MG63 (cell line): ENCODE measurements at regions not wholly inside any gene's neighbourhood (a gene's known extent, or its start where the extent isn't known, plus 50 kb on each side); places are given as distances from the start of the nearest gene placed in this dataset.
A peak's percentile ranks its signal among the peaks of the same experiment; 100 is the strongest.

ENCODE experiments used
- DNase-seq: peaks from one replicate; pipeline ENCODE4 v3.0.0-alpha.2; 2020
- H3K27me3 ChIP-seq: fragments of 250-450 bp; sonication (Bioruptor Pico); 2 replicates; pipeline ENCODE4 v1.5.1; 2020; ENCODE audit warnings: mild to moderate bottlenecking, moderate library complexity
- H3K36me3 ChIP-seq: fragments of 250-450 bp; sonication (Bioruptor Pico); 2 replicates; pipeline ENCODE4 v1.5.1; 2020; ENCODE audit warnings: mild to moderate bottlenecking, moderate library complexity
- H3K4me3 ChIP-seq: fragments of 250-450 bp; sonication (Bioruptor Pico); 2 replicates; pipeline ENCODE4 v1.5.1; 2020; ENCODE audit warnings: mild to moderate bottlenecking, moderate library complexity
- H3K9me3 ChIP-seq: fragments of 250-450 bp; sonication (Bioruptor Pico); 2 replicates; pipeline ENCODE4 v1.5.1; 2020; ENCODE audit warnings: mild to moderate bottlenecking, moderate library complexity

DNA sequence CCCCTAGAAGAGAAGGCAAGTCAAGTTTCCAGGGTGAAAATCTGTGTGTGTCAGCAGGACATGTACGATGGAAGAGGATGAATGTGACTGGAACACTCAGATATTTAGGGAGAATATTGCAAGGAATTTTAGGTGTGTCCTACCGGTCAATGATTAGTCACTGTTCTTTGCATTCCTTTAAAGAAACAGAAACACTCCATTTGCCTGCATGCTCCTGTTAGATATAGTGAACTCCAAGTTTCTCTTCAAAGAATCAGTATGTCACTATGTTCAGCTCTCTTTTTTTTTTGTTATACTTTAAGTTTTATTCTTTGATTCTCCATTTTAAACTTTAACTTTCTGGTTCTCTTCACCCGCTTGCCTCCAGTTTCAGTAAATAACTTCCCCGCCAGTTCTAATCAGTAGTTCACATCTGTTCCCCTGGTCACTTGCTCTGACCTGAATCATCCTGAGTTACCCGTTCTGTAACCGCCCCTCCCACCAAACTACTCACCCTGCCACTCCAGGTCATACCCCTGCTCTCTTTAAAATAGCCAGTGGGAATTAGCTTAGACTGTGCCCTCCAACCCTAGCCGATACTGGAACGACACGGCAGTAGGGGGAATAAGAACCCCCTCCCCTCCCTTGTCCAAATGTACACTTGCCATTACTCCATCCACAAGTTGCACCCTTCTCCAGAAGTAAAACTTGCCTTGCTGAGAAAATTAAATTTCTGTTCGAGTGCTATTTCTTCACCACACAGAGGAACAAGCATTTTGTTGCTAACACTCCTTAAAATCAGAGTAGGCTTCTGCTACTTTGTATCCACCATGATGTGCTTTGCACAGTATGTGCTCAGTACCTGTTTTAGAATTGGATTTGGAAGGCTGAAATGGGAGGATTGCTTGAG, 268.4 kb downstream of the METTL4 start:
- no peak overlapping the region for H3K4me3 ChIP-seq
- DNase-seq = peak; percentile 60
- H3K27me3 ChIP-seq = no peaks in the 10 kb centered on the region
- H3K36me3 ChIP-seq = no peaks in the 10 kb centered on the region
- H3K9me3 ChIP-seq = no peaks in the 10 kb centered on the region; the same call in 1 of the 2 replicates

GRCh38 chr18:2303517-2304238, 267.6 kb downstream of the METTL4 start:
- no peaks in the 10 kb centered on the region; the same call in 1 of the 2 replicates for H3K9me3 ChIP-seq
- DNase-seq = peak; percentile 33
- H3K4me3 ChIP-seq = no peak overlapping the region
- H3K36me3 ChIP-seq = no peaks in the 10 kb centered on the region
- H3K27me3 ChIP-seq = no peaks in the 10 kb centered on the region

GRCh38 chr18:2304378-2305175, 266.7 kb downstream of the METTL4 start:
- no peaks in the 10 kb centered on the region for H3K36me3 ChIP-seq
- H3K27me3 ChIP-seq = no peaks in the 10 kb centered on the region
- no peak for DNase-seq
- H3K9me3 ChIP-seq = no peaks in the 10 kb centered on the region; the same call in 1 of the 2 replicates
- no peak overlapping the region for H3K4me3 ChIP-seq

GRCh38 chr18:2306606-2307005, 264.7 kb downstream of the METTL4 start:
- Histone ChIP-seq H3K36me3 (no peaks in the 10 kb centered on the region), H3K4me3 (no peak overlapping the region), H3K9me3 (no peaks in the 10 kb centered on the region), H3K27me3 (no peaks in the 10 kb centered on the region)
- DNase-seq = no peak

DNA sequence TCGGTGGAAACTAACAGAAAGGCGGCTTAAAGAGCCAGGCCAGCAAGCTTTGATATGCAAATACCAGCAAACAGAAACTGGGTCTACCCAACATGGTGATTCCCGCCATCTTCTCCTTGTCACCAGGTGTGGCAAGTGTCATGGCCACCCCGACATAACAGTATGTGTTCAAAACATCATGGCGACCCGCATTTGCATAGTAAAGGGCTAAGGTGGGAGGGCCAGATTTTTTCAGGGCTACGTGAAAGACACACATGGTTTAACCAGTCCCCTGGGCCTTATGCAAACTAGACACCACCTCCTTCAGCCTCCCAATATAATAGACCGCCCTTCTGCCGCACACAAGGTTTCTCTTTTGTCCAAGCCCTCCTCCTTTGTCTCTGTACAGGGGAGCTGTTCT, 260.4 kb downstream of the METTL4 start:
- Histone ChIP-seq H3K4me3 (no peak overlapping the region), H3K36me3 (no peaks in the 10 kb centered on the region), H3K9me3 (no peaks in the 10 kb centered on the region), H3K27me3 (no peaks in the 10 kb centered on the region)
- DNase-seq = no peak

GRCh38 chr18:2312440-2312839, 258.9 kb downstream of the METTL4 start:
- H3K27me3 ChIP-seq = no peaks in the 10 kb centered on the region
- H3K9me3 ChIP-seq = no peaks in the 10 kb centered on the region
- DNase-seq = no peak
- H3K4me3 ChIP-seq = no peak overlapping the region
- no peaks in the 10 kb centered on the region for H3K36me3 ChIP-seq

DNA sequence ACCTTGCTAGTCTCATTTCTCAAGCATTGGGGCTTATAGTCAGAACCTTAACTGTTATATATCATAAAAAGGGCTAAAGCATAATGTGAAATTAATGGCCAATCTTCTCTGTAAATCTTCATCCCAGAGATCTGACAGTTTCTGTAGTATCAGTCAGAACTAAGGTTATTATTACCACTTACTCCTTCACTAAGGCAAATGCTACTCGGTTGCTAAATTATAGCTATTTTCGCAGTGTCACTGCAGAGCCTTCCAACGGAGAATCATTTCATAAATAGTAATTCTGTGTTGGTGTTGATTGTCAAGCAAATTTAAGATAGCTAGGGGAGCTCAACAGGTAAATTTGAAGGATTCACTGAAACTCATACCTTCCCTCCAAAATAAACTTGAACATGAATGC, 258.0 kb downstream of the METTL4 start:
- DNase-seq = no peak
- no peak overlapping the region for H3K4me3 ChIP-seq
- no peaks in the 10 kb centered on the region for H3K27me3 ChIP-seq
- no peaks in the 10 kb centered on the region for H3K9me3 ChIP-seq
- H3K36me3 ChIP-seq = no peaks in the 10 kb centered on the region

- DNase-seq = no peak
- H3K27me3 ChIP-seq = no peaks in the 10 kb centered on the region
- no peaks in the 10 kb centered on the region for H3K36me3 ChIP-seq
- H3K9me3 ChIP-seq = no peaks in the 10 kb centered on the region
- H3K4me3 ChIP-seq = no peak overlapping the region
Observed at GRCh38 chr18:2316082-2316750, 255.1 kb downstream of the METTL4 start.

- no peak overlapping the region for H3K4me3 ChIP-seq
- H3K9me3 ChIP-seq = no peaks in the 10 kb centered on the region
- DNase-seq = no peak
- H3K27me3 ChIP-seq = no peaks in the 10 kb centered on the region
- no peaks in the 10 kb centered on the region for H3K36me3 ChIP-seq
Observed at GRCh38 chr18:2316751-2317696, 254.3 kb downstream of the METTL4 start.

DNA sequence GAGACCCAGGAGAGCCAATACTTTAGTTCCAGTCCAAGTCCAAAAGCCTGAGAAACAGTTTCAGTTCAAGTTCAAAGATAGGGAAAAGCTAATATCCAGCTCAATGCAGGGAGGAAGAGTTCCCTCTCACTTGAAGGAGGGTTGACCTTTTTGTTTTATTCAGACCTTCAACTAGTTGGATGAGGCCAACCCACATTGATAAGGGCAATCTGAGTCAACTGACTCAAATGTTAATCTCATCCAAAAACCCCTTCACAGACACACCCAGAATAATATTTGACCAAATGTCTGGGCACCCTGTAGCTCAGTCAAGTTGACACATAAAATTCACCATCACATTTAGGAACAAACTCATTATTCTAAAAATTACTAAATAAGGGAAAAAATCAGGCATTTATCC, 246.8 kb downstream of the METTL4 start:
- Histone ChIP-seq H3K36me3 (no peaks in the 10 kb centered on the region), H3K4me3 (no peak overlapping the region), H3K27me3 (no peaks in the 10 kb centered on the region), H3K9me3 (no peaks in the 10 kb centered on the region; the same call in 1 of the 2 replicates)
- DNase-seq = no peak

DNA sequence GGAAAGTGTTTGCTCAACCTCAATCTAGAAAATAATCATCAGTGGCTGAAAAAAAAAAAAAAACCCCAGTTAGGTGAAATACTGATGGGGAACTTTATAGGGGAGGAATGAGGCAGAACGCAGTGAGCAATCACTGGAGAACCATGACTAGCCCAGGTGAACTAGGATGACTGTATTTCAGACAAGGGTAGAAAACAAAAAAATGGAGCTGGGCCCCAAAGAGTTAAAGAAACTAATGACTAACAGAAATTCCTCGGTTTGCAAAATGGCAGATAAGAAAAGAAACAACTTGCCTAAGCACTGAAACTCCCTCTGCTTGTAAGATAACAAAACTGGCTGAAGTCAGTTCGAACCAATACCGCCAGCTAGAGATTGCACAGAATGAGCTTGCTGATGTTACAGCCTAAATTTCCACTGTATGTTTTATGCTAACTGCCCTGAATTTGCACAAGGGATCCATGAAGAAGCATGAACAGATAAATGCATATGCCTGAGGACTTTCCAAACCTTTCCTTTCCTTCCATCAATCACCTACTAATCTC, 245.9 kb downstream of the METTL4 start:
- H3K9me3 ChIP-seq = no peaks in the 10 kb centered on the region; the same call in 1 of the 2 replicates
- H3K36me3 ChIP-seq = no peaks in the 10 kb centered on the region
- no peaks in the 10 kb centered on the region for H3K27me3 ChIP-seq
- no peak overlapping the region for H3K4me3 ChIP-seq
- DNase-seq = no peak

GRCh38 chr18:2325933-2326332, 245.4 kb downstream of the METTL4 start:
- DNase-seq = no peak
- H3K27me3 ChIP-seq = no peaks in the 10 kb centered on the region
- H3K36me3 ChIP-seq = no peaks in the 10 kb centered on the region
- H3K4me3 ChIP-seq = no peak overlapping the region
- no peaks in the 10 kb centered on the region; the same call in 1 of the 2 replicates for H3K9me3 ChIP-seq

- H3K4me3 ChIP-seq = no peak overlapping the region
- H3K27me3 ChIP-seq = no peaks in the 10 kb centered on the region
- DNase-seq = no peak
- no peaks in the 10 kb centered on the region for H3K36me3 ChIP-seq
- no peaks in the 10 kb centered on the region; the same call in 1 of the 2 replicates for H3K9me3 ChIP-seq
Observed at GRCh38 chr18:2326999-2327398, 244.3 kb downstream of the METTL4 start.

- no peaks in the 10 kb centered on the region for H3K36me3 ChIP-seq
- H3K27me3 ChIP-seq = no peaks in the 10 kb centered on the region
- DNase-seq = no peak
- no peaks in the 10 kb centered on the region for H3K9me3 ChIP-seq
- H3K4me3 ChIP-seq = no peak overlapping the region
Observed at GRCh38 chr18:2330764-2331163, 240.5 kb downstream of the METTL4 start.

DNA sequence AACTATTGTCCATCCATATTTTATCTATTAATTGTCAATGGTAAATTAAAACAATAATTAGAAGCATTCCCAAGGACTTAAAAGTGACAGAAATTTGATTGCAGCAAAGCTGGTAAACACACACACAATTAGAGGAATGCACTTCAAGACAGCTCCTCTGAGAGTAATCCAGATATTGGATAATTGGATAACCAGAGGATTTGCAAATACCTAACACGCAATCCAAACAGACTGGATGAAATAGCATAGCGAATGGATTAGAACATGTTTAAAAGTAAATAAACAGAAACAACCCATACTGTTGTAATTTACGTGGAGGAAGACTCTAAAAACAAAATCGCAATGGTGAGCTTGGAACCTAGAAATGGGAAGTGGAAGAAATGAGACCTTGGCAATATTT, 239.8 kb downstream of the METTL4 start:
- no peak for DNase-seq
- H3K27me3 ChIP-seq = no peaks in the 10 kb centered on the region

More for the DNA sequence above, 239.8 kb downstream of the METTL4 start:
- Histone ChIP-seq H3K4me3 (no peak overlapping the region), H3K9me3 (no peaks in the 10 kb centered on the region), H3K36me3 (no peaks in the 10 kb centered on the region)
